NT2/D1 (cell line): ENCODE measurements at regions not wholly inside any gene's neighbourhood (a gene's known extent, or its start where the extent isn't known, plus 50 kb on each side); places are given as distances from the start of the nearest gene placed in this dataset.

Source experiments
- YY1 ChIP-seq: IDR thresholded peaks from 2 replicates; pipeline ENCODE4 v1.6.1; 2011; ENCODE audit not compliant: insufficient read length, insufficient read depth
- ZNF274 ChIP-seq: IDR thresholded peaks from 2 replicates; pipeline ENCODE4 v1.6.1; 2011; ENCODE audit warnings: mild to moderate bottlenecking, low read depth, low read length

DNA sequence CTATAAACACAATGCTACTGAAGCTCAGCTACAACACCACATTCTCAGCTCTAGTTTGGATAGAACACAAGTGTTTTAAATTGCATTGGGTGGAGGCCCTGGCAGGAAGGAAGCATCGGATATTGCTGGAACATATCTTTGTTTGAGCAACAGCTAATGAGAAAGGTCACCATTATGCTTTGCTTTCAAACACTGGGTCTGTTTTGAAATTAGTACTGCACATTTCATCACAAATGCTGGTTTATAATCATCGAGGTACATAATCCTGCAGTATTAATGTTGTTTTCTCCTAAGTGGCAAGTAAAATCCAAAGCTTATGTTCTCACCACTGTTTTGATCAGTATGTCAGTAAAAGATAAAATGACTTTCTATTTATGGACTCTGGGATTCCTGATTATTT is 61.5 kb upstream of the ARHGAP29 start:
- TF ChIP-seq YY1 (no peak), ZNF274 (no peak)
